Gastrocnemius medialis (tissue), 4 donors: ENCODE measurements at regions not wholly inside any gene's neighbourhood (a gene's known extent, or its start where the extent isn't known, plus 50 kb on each side); places are given as distances from the start of the nearest gene placed in this dataset.

Experiments used
- POLR2A ChIP-seq, 2 donors: fragments of 450-650 bp; IDR thresholded peaks; one replicate each; pipeline ENCODE4 v1.6.1; 2017; ENCODE audit warnings: antibody characterized with exemption in 2 of 2, mild to moderate bottlenecking in 2 of 2, moderate library complexity in 2 of 2
- TF ChIP-seq, protein P1 (sequence below), 5 experiments: fragments of 450-650 bp in 3 of 5; fragments of 200-600 bp in 2 of 5; sonication (generic) in 2 of 5; IDR thresholded peaks in 4 of 5; conservative IDR thresholded peaks in 1 of 5; 1 replicate in 4 of 5; 2 replicates in 1 of 5; pipeline ENCODE4 v1.5.1; 2016 to 2019; ENCODE audit warnings: antibody characterized with exemption in 5 of 5, mild to moderate bottlenecking in 3 of 5, moderate library complexity in 3 of 5

DNA sequence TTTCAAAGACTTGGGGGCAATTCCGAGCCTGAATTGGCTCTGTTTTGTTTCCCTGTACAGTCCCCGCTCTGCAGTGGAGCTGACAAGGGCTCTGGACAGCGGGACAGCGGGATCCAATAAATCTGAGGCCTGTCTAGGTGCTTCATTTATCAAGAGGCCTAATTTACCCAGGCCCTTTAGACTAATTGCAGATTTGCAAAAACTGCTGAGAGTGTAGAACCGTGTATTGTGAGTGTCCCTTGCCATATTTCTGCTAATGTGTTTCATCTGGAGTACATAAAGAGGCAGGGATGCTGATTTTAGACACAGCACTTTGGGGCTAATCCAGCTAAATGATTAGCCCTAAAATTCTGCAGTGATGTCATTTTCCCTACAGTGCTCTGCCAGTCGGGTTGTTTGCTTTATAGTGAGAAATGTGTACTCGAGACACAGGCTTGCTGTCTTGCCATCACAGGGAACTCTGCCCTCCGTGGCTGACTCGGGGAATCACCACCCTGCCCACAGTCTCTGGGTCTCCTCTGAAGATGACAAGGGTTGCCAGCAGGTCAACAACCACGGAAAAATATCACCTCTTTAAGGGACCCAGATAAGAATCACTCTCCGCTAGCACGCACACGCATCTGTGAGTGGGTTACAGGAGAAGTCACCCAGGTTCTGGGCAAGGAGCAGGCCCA is 592.0 kb downstream of the BNC2 start:
- TF ChIP-seq, protein P1, sequence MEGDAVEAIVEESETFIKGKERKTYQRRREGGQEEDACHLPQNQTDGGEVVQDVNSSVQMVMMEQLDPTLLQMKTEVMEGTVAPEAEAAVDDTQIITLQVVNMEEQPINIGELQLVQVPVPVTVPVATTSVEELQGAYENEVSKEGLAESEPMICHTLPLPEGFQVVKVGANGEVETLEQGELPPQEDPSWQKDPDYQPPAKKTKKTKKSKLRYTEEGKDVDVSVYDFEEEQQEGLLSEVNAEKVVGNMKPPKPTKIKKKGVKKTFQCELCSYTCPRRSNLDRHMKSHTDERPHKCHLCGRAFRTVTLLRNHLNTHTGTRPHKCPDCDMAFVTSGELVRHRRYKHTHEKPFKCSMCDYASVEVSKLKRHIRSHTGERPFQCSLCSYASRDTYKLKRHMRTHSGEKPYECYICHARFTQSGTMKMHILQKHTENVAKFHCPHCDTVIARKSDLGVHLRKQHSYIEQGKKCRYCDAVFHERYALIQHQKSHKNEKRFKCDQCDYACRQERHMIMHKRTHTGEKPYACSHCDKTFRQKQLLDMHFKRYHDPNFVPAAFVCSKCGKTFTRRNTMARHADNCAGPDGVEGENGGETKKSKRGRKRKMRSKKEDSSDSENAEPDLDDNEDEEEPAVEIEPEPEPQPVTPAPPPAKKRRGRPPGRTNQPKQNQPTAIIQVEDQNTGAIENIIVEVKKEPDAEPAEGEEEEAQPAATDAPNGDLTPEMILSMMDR (IDR thresholded peaks at IDR 0.05 in 4 of 5, conservative IDR thresholded peaks at IDR 0.05 in 1 of 5), result no peak
- TF ChIP-seq POLR2A (IDR thresholded peaks at IDR 0.05), result no peak
